RWPE2 (cell line): ENCODE measurements at regions not wholly inside any gene's neighbourhood (a gene's known extent, or its start where the extent isn't known, plus 50 kb on each side); places are given as distances from the start of the nearest gene placed in this dataset.
"Not testable (repeated sequence)": the region's sequence is repeated elsewhere in the genome, so short reads cannot be mapped to it uniquely, and the experiment has no call there.

ENCODE experiments used
- ATAC-seq: fragments of 200-7000 bp; cut with Tn5 transposase; 3 replicates; pipeline ENCODE4 v1.9.1; 2021; ENCODE audit warnings: low read depth
- DNase-seq: peaks from one replicate; pipeline ENCODE4 v3.0.0-alpha.2; 2020; ENCODE audit warnings: low spot score
- H3K27ac ChIP-seq: fragments of 450-650 bp; 2 replicates; pipeline ENCODE4 v1.5.1; 2017; ENCODE audit warnings: mild to moderate bottlenecking; ENCODE audit not compliant: poor library complexity, severe bottlenecking
- H3K27me3 ChIP-seq: fragments of 250-450 bp; sonication (Bioruptor Pico); 2 replicates; pipeline ENCODE4 v1.5.1; 2021; ENCODE audit warnings: mild to moderate bottlenecking, moderate library complexity; ENCODE audit not compliant: insufficient read depth, poor library complexity, severe bottlenecking
- H3K36me3 ChIP-seq: fragments of 250-450 bp; sonication (Bioruptor Pico); 2 replicates; pipeline ENCODE4 v1.5.1; 2020; ENCODE audit warnings: low read depth, mild to moderate bottlenecking, moderate library complexity
- H3K4me1 ChIP-seq: fragments of 250-450 bp; sonication (Bioruptor Pico); 2 replicates; pipeline ENCODE4 v1.5.1; 2021; ENCODE audit warnings: mild to moderate bottlenecking, moderate library complexity; ENCODE audit not compliant: insufficient read depth, poor library complexity, severe bottlenecking
- H3K4me3 ChIP-seq: fragments of 250-450 bp; sonication (Bioruptor Pico); 2 replicates; pipeline ENCODE4 v1.5.1; 2021; ENCODE audit warnings: mild to moderate bottlenecking, moderate library complexity; ENCODE audit not compliant: severe bottlenecking
- H3K9me3 ChIP-seq: fragments of 250-450 bp; sonication (Bioruptor Pico); 2 replicates; pipeline ENCODE4 v1.5.1; 2021; ENCODE audit warnings: mild to moderate bottlenecking, moderate library complexity; ENCODE audit not compliant: severe bottlenecking
- TF ChIP-seq, protein P1 (sequence below): fragments of 450-650 bp; IDR thresholded peaks from one replicate; pipeline ENCODE4 v1.5.1; 2017; ENCODE audit warnings: mild to moderate bottlenecking, moderate library complexity; ENCODE audit not compliant: poor library complexity, severe bottlenecking

GRCh38 chr11:79610678-79611077 lies 169.8 kb upstream of the TENM4 start:
- no peaks in the 10 kb centered on the region for H3K36me3 ChIP-seq
- H3K4me1 ChIP-seq, result no peaks in the 10 kb centered on the region
- TF ChIP-seq, protein P1, sequence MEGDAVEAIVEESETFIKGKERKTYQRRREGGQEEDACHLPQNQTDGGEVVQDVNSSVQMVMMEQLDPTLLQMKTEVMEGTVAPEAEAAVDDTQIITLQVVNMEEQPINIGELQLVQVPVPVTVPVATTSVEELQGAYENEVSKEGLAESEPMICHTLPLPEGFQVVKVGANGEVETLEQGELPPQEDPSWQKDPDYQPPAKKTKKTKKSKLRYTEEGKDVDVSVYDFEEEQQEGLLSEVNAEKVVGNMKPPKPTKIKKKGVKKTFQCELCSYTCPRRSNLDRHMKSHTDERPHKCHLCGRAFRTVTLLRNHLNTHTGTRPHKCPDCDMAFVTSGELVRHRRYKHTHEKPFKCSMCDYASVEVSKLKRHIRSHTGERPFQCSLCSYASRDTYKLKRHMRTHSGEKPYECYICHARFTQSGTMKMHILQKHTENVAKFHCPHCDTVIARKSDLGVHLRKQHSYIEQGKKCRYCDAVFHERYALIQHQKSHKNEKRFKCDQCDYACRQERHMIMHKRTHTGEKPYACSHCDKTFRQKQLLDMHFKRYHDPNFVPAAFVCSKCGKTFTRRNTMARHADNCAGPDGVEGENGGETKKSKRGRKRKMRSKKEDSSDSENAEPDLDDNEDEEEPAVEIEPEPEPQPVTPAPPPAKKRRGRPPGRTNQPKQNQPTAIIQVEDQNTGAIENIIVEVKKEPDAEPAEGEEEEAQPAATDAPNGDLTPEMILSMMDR, result no peak
- DNase-seq (no peak), ATAC-seq (no peak)
- H3K27me3 ChIP-seq, result no peaks in the 10 kb centered on the region
- no peak overlapping the region for H3K27ac ChIP-seq
- no peaks in the 10 kb centered on the region for H3K9me3 ChIP-seq
- H3K4me3 ChIP-seq, result no peak overlapping the region

- Histone ChIP-seq H3K4me3 (no peak overlapping the region), H3K27me3 (no peaks in the 10 kb centered on the region), H3K36me3 (no peaks in the 10 kb centered on the region), H3K27ac (no peak overlapping the region), H3K9me3 (no peaks in the 10 kb centered on the region), H3K4me1 (no peaks in the 10 kb centered on the region)
- DNase-seq (no peak), ATAC-seq (no peak)
- TF ChIP-seq, protein P1, result no peak
Observed at GRCh38 chr11:79610139-79610538, 169.3 kb upstream of the TENM4 start.

- H3K9me3 ChIP-seq, result no peaks in the 10 kb centered on the region
- no peak overlapping the region for H3K4me3 ChIP-seq
- H3K4me1 ChIP-seq, result no peaks in the 10 kb centered on the region
Observed at GRCh38 chr11:79609511-79609910, 168.7 kb upstream of the TENM4 start.

DNA sequence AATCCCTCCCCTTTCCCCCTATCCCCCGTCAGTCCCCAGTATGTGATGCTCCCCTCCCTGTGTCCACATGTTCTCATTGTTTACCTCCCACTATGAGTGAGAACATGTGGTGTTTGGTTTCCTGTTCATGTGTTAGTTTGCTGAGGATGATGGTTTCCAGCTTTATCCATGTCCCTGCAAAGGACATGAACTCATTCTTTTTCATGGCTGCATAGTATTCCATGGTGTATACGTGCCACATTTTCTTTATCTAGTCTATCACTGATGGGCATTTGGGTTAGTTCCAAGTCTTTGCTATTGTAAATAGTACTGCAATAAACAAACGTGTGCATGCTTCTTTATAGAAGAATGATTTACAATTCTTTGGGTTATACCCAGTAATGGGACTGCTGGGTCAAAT lies 165.6 kb upstream of the TENM4 start:
- H3K9me3 ChIP-seq, H3K27me3 ChIP-seq, H3K36me3 ChIP-seq, H3K4me3 ChIP-seq, DNase-seq, H3K27ac ChIP-seq, ATAC-seq, H3K4me1 ChIP-seq: not testable (repeated sequence)

More at GRCh38 chr11:79609511-79609910, 168.7 kb upstream of the TENM4 start:
- TF ChIP-seq, protein P1, result no peak
- no peak for ATAC-seq
- Histone ChIP-seq H3K27ac (no peak overlapping the region), H3K36me3 (no peaks in the 10 kb centered on the region), H3K27me3 (no peaks in the 10 kb centered on the region)
- no peak for DNase-seq

- ATAC-seq, result no peak
- no peaks in the 10 kb centered on the region for H3K36me3 ChIP-seq
- H3K4me1 ChIP-seq, result no peaks in the 10 kb centered on the region
- H3K27me3 ChIP-seq, result no peaks in the 10 kb centered on the region
- no peak overlapping the region for H3K4me3 ChIP-seq
- TF ChIP-seq, protein P1, result no peak
- no peak for DNase-seq
- H3K27ac ChIP-seq, result no peak overlapping the region
- no peaks in the 10 kb centered on the region for H3K9me3 ChIP-seq
Observed at GRCh38 chr11:79600711-79601110, 159.9 kb upstream of the TENM4 start.
